Stimulated activated CD4-positive, alpha-beta T cell treated with anti-CD3 and anti-CD28 coated beads, Interleukin-4, amount 100 ng/mL, for 4 hours (primary cell): ENCODE measurements at regions not wholly inside any gene's neighbourhood (a gene's known extent, or its start where the extent isn't known, plus 50 kb on each side); places are given as distances from the start of the nearest gene placed in this dataset.
"Not testable (repeated sequence)": the region's sequence is repeated elsewhere in the genome, so short reads cannot be mapped to it uniquely, and the experiment has no call there.

Experiments used
- DNase-seq, 2 experiments: peaks; one replicate each; pipeline ENCODE4 v3.0.0-alpha.2; 2020

- no peak for DNase-seq
Observed at GRCh38 chr12:76666290-76666835, 97.6 kb upstream of the ZDHHC17 start.

GRCh38 chr12:76669981-76670380 lies 93.9 kb upstream of the ZDHHC17 start:
- DNase-seq, result no peak

- no peak for DNase-seq
Observed at GRCh38 chr12:76670776-76671175, 93.1 kb upstream of the ZDHHC17 start.

- DNase-seq, result no peak
Observed at GRCh38 chr12:76674669-76675315, 89.1 kb upstream of the ZDHHC17 start.

GRCh38 chr12:76676261-76676660 lies 87.7 kb upstream of the ZDHHC17 start:
- DNase-seq, result not testable (repeated sequence)

- no peak for DNase-seq
Observed at GRCh38 chr12:76678992-76679391, 84.9 kb upstream of the ZDHHC17 start.

- DNase-seq, result no peak
Observed at GRCh38 chr12:76679778-76680177, 84.1 kb upstream of the ZDHHC17 start.

GRCh38 chr12:76680940-76681339 lies 83.0 kb upstream of the ZDHHC17 start:
- DNase-seq, result no peak

- no peak for DNase-seq
Observed at GRCh38 chr12:76685246-76685678, 78.7 kb upstream of the ZDHHC17 start.

- no peak for DNase-seq
Observed at GRCh38 chr12:76687981-76688380, 75.9 kb upstream of the ZDHHC17 start.

- no peak for DNase-seq
Observed at GRCh38 chr12:76688631-76689030, 75.3 kb upstream of the ZDHHC17 start.

GRCh38 chr12:76690921-76691700 lies 72.8 kb upstream of the ZDHHC17 start:
- no peak for DNase-seq

- no peak for DNase-seq
Observed at GRCh38 chr12:76692846-76693245, 71.1 kb upstream of the ZDHHC17 start.

- no peak for DNase-seq
Observed at GRCh38 chr12:76694369-76694768, 69.5 kb upstream of the ZDHHC17 start.

GRCh38 chr12:76696186-76696585 lies 67.7 kb upstream of the ZDHHC17 start:
- no peak for DNase-seq

GRCh38 chr12:76697849-76698248 lies 66.1 kb upstream of the ZDHHC17 start:
- no peak for DNase-seq

GRCh38 chr12:76698316-76698715 lies 65.6 kb upstream of the ZDHHC17 start:
- no peak for DNase-seq

- no peak for DNase-seq
Observed at GRCh38 chr12:76698966-76699365, 64.9 kb upstream of the ZDHHC17 start.

GRCh38 chr12:76701690-76702089 lies 62.2 kb upstream of the ZDHHC17 start:
- no peak for DNase-seq

GRCh38 chr12:76702946-76703345 lies 61.0 kb upstream of the ZDHHC17 start:
- DNase-seq, result no peak

- DNase-seq, result no peak
Observed at GRCh38 chr12:76704693-76705092, 59.2 kb upstream of the ZDHHC17 start.

- DNase-seq, result no peak
Observed at GRCh38 chr12:76706101-76706500, 57.8 kb upstream of the ZDHHC17 start.

- no peak for DNase-seq
Observed at GRCh38 chr12:76706761-76707160, 57.2 kb upstream of the ZDHHC17 start.

GRCh38 chr12:76707772-76708171 lies 56.1 kb upstream of the ZDHHC17 start:
- DNase-seq, result no peak
